Stomach (tissue), 8 donors: ENCODE measurements at regions not wholly inside any gene's neighbourhood (a gene's known extent, or its start where the extent isn't known, plus 50 kb on each side); places are given as distances from the start of the nearest gene placed in this dataset.
"Not testable (repeated sequence)": the region's sequence is repeated elsewhere in the genome, so short reads cannot be mapped to it uniquely, and the experiment has no call there.

ENCODE experiments used
- DNase-seq, 2 donors: peaks; one replicate each; pipeline versions ENCODE4 v3.0.0 to v3.0.0-alpha.2; 2013 to 2019
- H3K27ac ChIP-seq, 5 donors: fragments of 200-600 bp in 4 of 5; sonication (generic) in 4 of 5; one replicate each; pipeline ENCODE4 v1.5.1; 2013 to 2019; ENCODE audit warnings: mild to moderate bottlenecking in 1 of 5, moderate library complexity in 1 of 5
- H3K27me3 ChIP-seq, 3 donors: fragments of 200-600 bp; sonication (generic); one replicate each; pipeline ENCODE4 v1.5.1; 2017 to 2019; ENCODE audit warnings: mixed run types in 1 of 3
- H3K36me3 ChIP-seq, 4 donors: fragments of 200-600 bp; sonication (generic); 1 replicate in 3 of 4; 2 replicates in 1 of 4; pipeline ENCODE4 v1.5.1; 2016 to 2019
- H3K4me1 ChIP-seq, 4 donors: fragments of 200-600 bp; sonication (generic); one replicate each; pipeline ENCODE4 v1.5.1; 2016 to 2019
- H3K4me3 ChIP-seq, 4 donors: fragments of 200-600 bp; sonication (generic) in 3 of 4; one replicate each; pipeline ENCODE4 v1.5.1; 2016 to 2019; ENCODE audit warnings: mild to moderate bottlenecking in 1 of 4
- H3K9me3 ChIP-seq, 4 donors: fragments of 200-600 bp; sonication (generic); one replicate each; pipeline ENCODE4 v1.5.1; 2016 to 2019
- CTCF ChIP-seq, 7 experiments: fragments of 450-650 bp in 4 of 7; fragments of 200-600 bp in 3 of 7; sonication (generic) in 3 of 7; IDR thresholded peaks; one replicate each; pipeline ENCODE4 v1.5.1; 2016 to 2019; ENCODE audit warnings: antibody characterized with exemption in 7 of 7, control low read depth in 2 of 7, mild to moderate bottlenecking in 1 of 7
- EP300 ChIP-seq: sonication (generic); formaldehyde crosslinking; IDR thresholded peaks from one replicate; pipeline ENCODE4 v1.6.1; 2017; ENCODE audit warnings: antibody characterized with exemption
- POLR2A ChIP-seq, 4 donors: fragments of 450-650 bp; IDR thresholded peaks; one replicate each; pipeline ENCODE4 v1.6.1; 2016; ENCODE audit warnings: antibody characterized with exemption in 4 of 4, control low read depth in 2 of 4, mild to moderate bottlenecking in 1 of 4, moderate library complexity in 1 of 4
- POLR2AphosphoS5 ChIP-seq, 3 donors: sonication (generic); formaldehyde crosslinking; IDR thresholded peaks; one replicate each; pipeline ENCODE4 v1.6.1; 2016; ENCODE audit warnings: antibody characterized with exemption in 3 of 3
- WGBS, 5 donors: extraction: QIAGEN DNeasy Blood & Tissue Kit in 3 of 5; methylation state at CpG; one replicate each; pipeline versions ENCODE4 v1.1.5 to v1.1.7; 2013 to 2018; 5-methylcytosine and 5-hydroxymethylcytosine counted together
- intact Hi-C: fragments of 100-400 bp; cut with DNase I; formaldehyde crosslinking; loops from one replicate; pipeline ENCODE4 v1.15.1; 2023; ENCODE audit warnings: low total_unique reads
- donor health status: healthy with polysubstance abuse.
- donor health status: Bipolar disorder and iron deficiency.
- donor health status: healthy.

GRCh38 chr9:90073186-90073945 is 468.6 kb downstream of the GADD45G start:
- TF ChIP-seq EP300 (no peak), POLR2A (IDR thresholded peaks at IDR 0.05) (no peak), POLR2AphosphoS5 (IDR thresholded peaks at IDR 0.05) (no peak), CTCF (IDR thresholded peaks at IDR 0.05) (no peak)
- DNase-seq, result no peak
- H3K36me3 ChIP-seq, result no peaks in the 10 kb centered on the region
- 82 to 89% (median 87%) methylated on average over 3 of the region's 3 CpGs for WGBS, 5 donors
- H3K9me3 ChIP-seq, result no peaks in the 10 kb centered on the region
- intact Hi-C loops, result no loop called here
- no peak overlapping the region for H3K4me3 ChIP-seq
- peaks cover 0 to 4% (median 0%) of the 10 kb centered on the region in 3 donors for H3K27me3 ChIP-seq
- H3K27ac ChIP-seq, result no peak overlapping the region
- no peaks in the 10 kb centered on the region for H3K4me1 ChIP-seq

GRCh38 chr9:90074316-90074962 is 469.6 kb downstream of the GADD45G start:
- no peak for DNase-seq
- intact Hi-C loops, result no loop called here
- 81 to 87% (median 84%) methylated on average over 6 of the region's 6 CpGs for WGBS, 5 donors

GRCh38 chr9:90077598-90077997 is 472.8 kb downstream of the GADD45G start:
- intact Hi-C loops, H3K9me3 ChIP-seq, H3K4me1 ChIP-seq, H3K27me3 ChIP-seq, DNase-seq, H3K36me3 ChIP-seq, H3K27ac ChIP-seq, H3K4me3 ChIP-seq: not testable (repeated sequence)
- 87 to 90% (median 88%) methylated on average over 3 of the region's 3 CpGs for WGBS, 5 donors

More at GRCh38 chr9:90074316-90074962, 469.6 kb downstream of the GADD45G start:
- peaks cover 0 to 4% (median 0%) of the 10 kb centered on the region in 3 donors for H3K27me3 ChIP-seq
- TF ChIP-seq CTCF (IDR thresholded peaks at IDR 0.05) (no peak), POLR2A (IDR thresholded peaks at IDR 0.05) (no peak), EP300 (no peak), POLR2AphosphoS5 (IDR thresholded peaks at IDR 0.05) (no peak)
- no peak overlapping the region for H3K27ac ChIP-seq
- H3K9me3 ChIP-seq, result no peaks in the 10 kb centered on the region
- H3K4me3 ChIP-seq, result no peak overlapping the region
- no peaks in the 10 kb centered on the region for H3K4me1 ChIP-seq
- H3K36me3 ChIP-seq, result no peaks in the 10 kb centered on the region

GRCh38 chr9:90078988-90079421 is 474.2 kb downstream of the GADD45G start:
- TF ChIP-seq CTCF (IDR thresholded peaks at IDR 0.05), result no peak
- TF ChIP-seq POLR2AphosphoS5 (IDR thresholded peaks at IDR 0.05), result no peak
- no peak for TF ChIP-seq POLR2A (IDR thresholded peaks at IDR 0.05)
- TF ChIP-seq EP300, result no peak
- Histone ChIP-seq H3K4me1 (no peaks in the 10 kb centered on the region), H3K9me3 (no peaks in the 10 kb centered on the region), H3K36me3 (no peaks in the 10 kb centered on the region), H3K27ac (no peak overlapping the region), H3K27me3 (no peaks in the 10 kb centered on the region), H3K4me3 (no peak overlapping the region)
- intact Hi-C loops, result no loop called here
- WGBS, 5 donors, result 73 to 83% (median 75%) methylated on average over 4 of the region's 4 CpGs
- no peak for DNase-seq

- TF ChIP-seq POLR2AphosphoS5 (IDR thresholded peaks at IDR 0.05) (no peak), CTCF (IDR thresholded peaks at IDR 0.05) (no peak), EP300 (no peak), POLR2A (IDR thresholded peaks at IDR 0.05) (no peak)
- intact Hi-C loops, result no loop called here
- no peak for DNase-seq
- H3K9me3 ChIP-seq, result no peaks in the 10 kb centered on the region
- peaks cover 3 to 17% (median 6%) of the 10 kb centered on the region in 4 donors for H3K4me1 ChIP-seq
- H3K36me3 ChIP-seq, result no peaks in the 10 kb centered on the region
- no peaks in the 10 kb centered on the region for H3K27me3 ChIP-seq
- peak overlapping the region in 1 of 5 donors; percentile 0 for H3K27ac ChIP-seq
- 46 to 64% (median 54%) methylated on average over 4 of the region's 4 CpGs for WGBS, 5 donors
- no peak overlapping the region for H3K4me3 ChIP-seq
Measured at GRCh38 chr9:90085633-90086032, 480.8 kb downstream of the GADD45G start.
